ENCODE measurements at regions not wholly inside any gene's neighbourhood (a gene's known extent, or its start where the extent isn't known, plus 50 kb on each side); places are given as distances from the start of the nearest gene placed in this dataset.

DNA sequence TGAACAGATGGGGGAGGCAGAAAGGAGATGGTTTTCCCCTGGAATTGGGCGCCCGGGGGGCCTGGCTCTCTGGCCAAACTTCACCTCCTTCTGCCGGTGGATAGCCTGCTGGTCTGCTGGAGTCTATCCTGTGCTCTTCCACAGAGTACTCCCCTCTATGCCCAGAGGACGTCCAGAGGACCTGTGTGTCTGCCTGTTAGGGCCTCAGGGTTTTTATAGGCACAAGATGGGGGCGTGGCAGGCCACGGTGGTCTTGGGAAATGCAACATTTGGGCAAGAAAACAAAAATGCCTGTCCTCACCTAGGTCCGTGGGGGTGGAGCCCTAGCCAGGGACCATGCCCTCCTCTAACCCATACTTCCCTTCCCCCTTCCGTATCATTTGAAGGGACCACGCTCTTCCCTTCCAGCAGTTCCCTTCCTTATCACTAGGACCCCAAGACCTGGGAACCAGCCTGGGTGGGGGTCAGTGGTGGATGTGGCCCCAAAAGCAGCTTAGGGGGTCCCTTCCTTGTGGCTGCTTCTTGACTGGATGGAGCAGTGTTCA, 53.6 kb upstream of the ZNF337 start:
- TF ChIP-seq POLR2A (IDR thresholded peaks at IDR 0.05) (no peak), POLR2AphosphoS5 (IDR thresholded peaks at IDR 0.05) (no peak)
- TF ChIP-seq, protein P1, sequence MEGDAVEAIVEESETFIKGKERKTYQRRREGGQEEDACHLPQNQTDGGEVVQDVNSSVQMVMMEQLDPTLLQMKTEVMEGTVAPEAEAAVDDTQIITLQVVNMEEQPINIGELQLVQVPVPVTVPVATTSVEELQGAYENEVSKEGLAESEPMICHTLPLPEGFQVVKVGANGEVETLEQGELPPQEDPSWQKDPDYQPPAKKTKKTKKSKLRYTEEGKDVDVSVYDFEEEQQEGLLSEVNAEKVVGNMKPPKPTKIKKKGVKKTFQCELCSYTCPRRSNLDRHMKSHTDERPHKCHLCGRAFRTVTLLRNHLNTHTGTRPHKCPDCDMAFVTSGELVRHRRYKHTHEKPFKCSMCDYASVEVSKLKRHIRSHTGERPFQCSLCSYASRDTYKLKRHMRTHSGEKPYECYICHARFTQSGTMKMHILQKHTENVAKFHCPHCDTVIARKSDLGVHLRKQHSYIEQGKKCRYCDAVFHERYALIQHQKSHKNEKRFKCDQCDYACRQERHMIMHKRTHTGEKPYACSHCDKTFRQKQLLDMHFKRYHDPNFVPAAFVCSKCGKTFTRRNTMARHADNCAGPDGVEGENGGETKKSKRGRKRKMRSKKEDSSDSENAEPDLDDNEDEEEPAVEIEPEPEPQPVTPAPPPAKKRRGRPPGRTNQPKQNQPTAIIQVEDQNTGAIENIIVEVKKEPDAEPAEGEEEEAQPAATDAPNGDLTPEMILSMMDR (IDR thresholded peaks at IDR 0.05): no peak

All from transverse colon (tissue), 4 donors.